HG02642 (cell line): ENCODE measurements at regions not wholly inside any gene's neighbourhood (a gene's known extent, or its start where the extent isn't known, plus 50 kb on each side); places are given as distances from the start of the nearest gene placed in this dataset.

Experiments used
- ATAC-seq: cut with Tn5 transposase; IDR thresholded peaks from one replicate; pipeline ENCODE4 v1.9.1; 2021; ENCODE audit warnings: mild to moderate bottlenecking; ENCODE audit not compliant: unreplicated experiment, poor library complexity

GRCh38 chr10:5303504-5303903 lies 61.3 kb upstream of the UCN3 start:
- no peak for ATAC-seq

GRCh38 chr10:5305374-5305773 lies 59.4 kb upstream of the UCN3 start:
- no peak for ATAC-seq

DNA sequence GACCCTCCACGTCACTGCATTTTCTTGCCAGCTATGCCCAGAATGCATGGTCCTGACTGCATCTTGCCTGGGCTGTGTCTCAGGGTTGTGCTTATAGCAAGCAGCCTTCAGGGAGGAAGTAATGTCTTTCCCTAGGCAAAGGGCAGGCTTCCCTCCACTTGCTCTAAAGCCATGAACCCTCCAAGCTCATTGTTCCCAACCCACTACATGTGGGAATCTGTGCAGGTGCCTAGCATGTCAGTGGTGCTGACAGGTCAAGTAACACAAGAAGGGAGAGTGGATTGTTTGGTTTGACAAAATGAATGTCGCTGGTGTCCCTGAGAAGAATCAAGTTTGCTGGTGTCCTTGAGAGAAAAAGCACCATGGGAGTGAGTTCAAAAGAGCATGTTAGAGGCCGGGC lies 53.9 kb upstream of the UCN3 start:
- no peak for ATAC-seq

DNA sequence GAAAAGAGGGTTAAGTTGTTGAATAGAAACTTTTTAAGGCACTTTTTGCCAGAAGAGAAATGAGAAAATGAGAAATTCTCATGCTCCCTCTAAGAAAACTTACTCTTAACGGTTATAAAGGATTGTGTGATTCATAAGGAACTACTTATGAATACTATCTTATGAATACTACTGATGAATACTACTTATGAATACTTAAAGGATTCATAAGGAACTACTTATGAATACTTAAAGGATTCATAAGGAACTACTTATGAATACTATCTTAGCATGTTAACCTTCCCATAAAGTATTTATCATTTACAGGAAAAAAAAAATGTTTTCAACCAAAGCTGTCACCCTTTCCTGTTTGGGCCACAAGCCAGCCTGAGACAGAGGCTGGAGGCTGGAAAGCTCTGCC lies 53.1 kb upstream of the UCN3 start:
- ATAC-seq, result no peak

- ATAC-seq, result no peak
These were observed 49.9 kb upstream of the UCN3 start for GRCh38 chr10:5314840-5315239.
